Heart left ventricle (tissue), 16 donors: ENCODE measurements at regions not wholly inside any gene's neighbourhood (a gene's known extent, or its start where the extent isn't known, plus 50 kb on each side); places are given as distances from the start of the nearest gene placed in this dataset.

Experiments used
- ATAC-seq, 4 donors: fragments of 200-7000 bp; cut with Tn5 transposase; one replicate each; pipeline ENCODE4 v1.9.1; 2020 to 2022; ENCODE audit warnings: moderate library complexity in 4 of 4, mild to moderate bottlenecking in 3 of 4, moderate number of reproducible peaks in 1 of 4
- DNase-seq, 5 donors: peaks; one replicate each; pipeline ENCODE4 v3.0.0-alpha.2; 2020
- H3K27ac ChIP-seq, 12 donors: fragments of 200-600 bp; sonication (generic) in 4 of 12; one replicate each; pipeline versions ENCODE4 v1.5.0 to v1.8.0; 2016 to 2022; ENCODE audit warnings: mild to moderate bottlenecking in 2 of 12
- H3K27me3 ChIP-seq, 9 donors: fragments of 200-600 bp; sonication (generic) in 2 of 9; one replicate each; pipeline versions ENCODE4 v1.5.1 to v1.8.0; 2016 to 2022; ENCODE audit warnings: mild to moderate bottlenecking in 3 of 9
- H3K36me3 ChIP-seq, 9 donors: fragments of 200-600 bp; sonication (generic) in 2 of 9; one replicate each; pipeline versions ENCODE4 v1.5.0 to v1.8.0; 2018 to 2022; ENCODE audit warnings: mild to moderate bottlenecking in 2 of 9
- H3K4me1 ChIP-seq, 12 donors: fragments of 200-600 bp; sonication (generic) in 4 of 12; one replicate each; pipeline versions ENCODE4 v1.5.0 to v1.8.0; 2016 to 2022; ENCODE audit warnings: mild to moderate bottlenecking in 3 of 12
- H3K4me3 ChIP-seq, 12 donors: fragments of 200-600 bp; sonication (generic) in 4 of 12; one replicate each; pipeline versions ENCODE4 v1.5.0 to v1.8.0; 2017 to 2022; ENCODE audit warnings: mild to moderate bottlenecking in 9 of 12, moderate library complexity in 4 of 12
- H3K9me3 ChIP-seq, 12 donors: fragments of 200-600 bp; sonication (generic) in 4 of 12; one replicate each; pipeline versions ENCODE4 v1.5.0 to v1.8.0; 2016 to 2022; ENCODE audit warnings: mild to moderate bottlenecking in 1 of 12
- POLR2A ChIP-seq, 2 donors: fragments of 450-650 bp; IDR thresholded peaks; one replicate each; pipeline ENCODE4 v1.6.1; 2017; ENCODE audit warnings: antibody characterized with exemption in 2 of 2, mild to moderate bottlenecking in 2 of 2, moderate library complexity in 2 of 2
- WGBS, 4 donors: extraction: QIAGEN DNeasy Blood & Tissue Kit in 2 of 4; methylation state at CpG; one replicate each; pipeline versions ENCODE4 v1.1.5 to v1.1.7; 2013 to 2018; 5-methylcytosine and 5-hydroxymethylcytosine counted together
- intact Hi-C, 10 donors: fragments of 100-400 bp; cut with DNase I; formaldehyde crosslinking; loops; one replicate each; pipeline versions ENCODE4 v1.11.1 to v1.14.2; 2022
- TF ChIP-seq, protein P1 (sequence below), 12 donors: fragments of 200-600 bp; sonication (generic) in 4 of 12; IDR thresholded peaks; one replicate each; pipeline versions ENCODE4 v1.5.0 to v1.8.0; 2018 to 2022; ENCODE audit warnings: antibody characterized with exemption in 12 of 12, mild to moderate bottlenecking in 5 of 12
- donor health status: ischemic (EF 13 %, LVEDD 7.1; RV severe dilation, severe dysfunction).
- donor health status: healthy with polysubstance abuse.
- donor health status: DM: no; HTN: yes; CAD: no.
- donor health status: DM: no; HTN: no; CAD: no.
- donor health status: ischemic (EF 25% LVEDD 6.9; RV normal size, moderate dysfunction).
- donor health status: ischemic (EF 25% LVEDD 5.7; RV mildly dilated, moderate dysfunction).
- donor health status: healthy.
- donor health status: DM: yes; HTN: yes; CAD: no.
- donor health status: ischemic (EF 35%, LVEDD 5.7; RV mildly dilated, moderate dysfunction).
- donor health status: nonischemic (EF 11% LVEDD 7.7; RV severe dilation, severe dysfunction).
- donor health status: DM: yes; HTN: yes; CAD: no.
- donor health status: PGD.
- donor health status: ischemic (EF 29% LVEDD 5.4; RV normal size, mild dysfunction).
- donor health status: nonischemic (EF 23%, LVEDD 6.1; RV moderate dilation, normal function).

DNA sequence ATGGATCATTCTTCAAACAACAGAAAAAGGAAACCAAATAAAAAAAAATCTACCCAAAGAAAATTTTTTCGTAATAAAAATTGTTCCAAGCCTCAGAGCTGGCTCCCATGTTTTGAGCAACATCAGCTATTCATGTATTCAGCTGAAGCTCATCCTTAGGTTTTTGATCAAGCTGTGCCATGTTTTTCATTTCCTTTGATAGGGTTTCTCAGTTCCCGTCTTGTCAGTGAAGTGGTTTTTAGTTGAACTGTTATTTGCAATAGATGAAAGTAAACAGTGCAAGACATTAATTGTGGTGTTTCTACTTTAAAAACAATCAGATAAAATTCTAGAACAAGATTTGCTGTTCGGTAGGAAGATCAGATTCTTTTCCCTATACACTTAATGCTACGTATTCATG is 55.4 kb upstream of the SPTSSB start:
- Histone ChIP-seq H3K36me3 (no peaks in the 10 kb centered on the region), H3K27me3 (no peaks in the 10 kb centered on the region), H3K27ac (no peak overlapping the region), H3K4me3 (no peak overlapping the region), H3K4me1 (peaks cover 0 to 7% (median 0%) of the 10 kb centered on the region in 12 donors), H3K9me3 (no peaks in the 10 kb centered on the region)
- intact Hi-C loops, result loop anchor here in 4 of 10 donors (10.0 kb wide), 4 partner anchors 472 to 722 kb away; no protein-coding TSS in a partner anchor
- DNase-seq (no peak), ATAC-seq (no peak)
- WGBS, 4 donors, result 70 to 73% (median 71%) methylated on average over 4 of the region's 4 CpGs
- no peak for TF ChIP-seq POLR2A (IDR thresholded peaks at IDR 0.05)
- TF ChIP-seq, protein P1, sequence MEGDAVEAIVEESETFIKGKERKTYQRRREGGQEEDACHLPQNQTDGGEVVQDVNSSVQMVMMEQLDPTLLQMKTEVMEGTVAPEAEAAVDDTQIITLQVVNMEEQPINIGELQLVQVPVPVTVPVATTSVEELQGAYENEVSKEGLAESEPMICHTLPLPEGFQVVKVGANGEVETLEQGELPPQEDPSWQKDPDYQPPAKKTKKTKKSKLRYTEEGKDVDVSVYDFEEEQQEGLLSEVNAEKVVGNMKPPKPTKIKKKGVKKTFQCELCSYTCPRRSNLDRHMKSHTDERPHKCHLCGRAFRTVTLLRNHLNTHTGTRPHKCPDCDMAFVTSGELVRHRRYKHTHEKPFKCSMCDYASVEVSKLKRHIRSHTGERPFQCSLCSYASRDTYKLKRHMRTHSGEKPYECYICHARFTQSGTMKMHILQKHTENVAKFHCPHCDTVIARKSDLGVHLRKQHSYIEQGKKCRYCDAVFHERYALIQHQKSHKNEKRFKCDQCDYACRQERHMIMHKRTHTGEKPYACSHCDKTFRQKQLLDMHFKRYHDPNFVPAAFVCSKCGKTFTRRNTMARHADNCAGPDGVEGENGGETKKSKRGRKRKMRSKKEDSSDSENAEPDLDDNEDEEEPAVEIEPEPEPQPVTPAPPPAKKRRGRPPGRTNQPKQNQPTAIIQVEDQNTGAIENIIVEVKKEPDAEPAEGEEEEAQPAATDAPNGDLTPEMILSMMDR (IDR thresholded peaks at IDR 0.05), result no peak

- no peaks in the 10 kb centered on the region for H3K9me3 ChIP-seq
- intact Hi-C loops, result loop anchor here in 8 of 10 donors (2.0 to 10.0 kb wide), 9 partner anchors 147 to 719 kb away; no protein-coding TSS in a partner anchor
- H3K36me3 ChIP-seq, result no peaks in the 10 kb centered on the region
- DNase-seq (no peak), ATAC-seq (peak in 2 of 4 donors; percentile 44 to 63)
- WGBS, 4 donors, result 55 to 59% (median 58%) methylated on average over 5 of the region's 5 CpGs
- no peaks in the 10 kb centered on the region for H3K27me3 ChIP-seq
- no peak overlapping the region for H3K27ac ChIP-seq
- H3K4me1 ChIP-seq, result peaks cover 0 to 7% (median 0%) of the 10 kb centered on the region in 12 donors
- H3K4me3 ChIP-seq, result no peak overlapping the region
- TF ChIP-seq, protein P1 (IDR thresholded peaks at IDR 0.05), result peak; percentile 68 to 90 (median 74)
- TF ChIP-seq POLR2A (IDR thresholded peaks at IDR 0.05), result no peak
Observed at GRCh38 chr3:161423911-161424522, 52.7 kb upstream of the SPTSSB start.

GRCh38 chr3:161422171-161422700 is 50.9 kb upstream of the SPTSSB start:
- Histone ChIP-seq H3K4me1 (peaks cover 0 to 7% (median 0%) of the 10 kb centered on the region in 12 donors), H3K27me3 (no peaks in the 10 kb centered on the region), H3K9me3 (no peaks in the 10 kb centered on the region), H3K4me3 (no peak overlapping the region), H3K36me3 (no peaks in the 10 kb centered on the region), H3K27ac (no peak overlapping the region)
- WGBS, 4 donors, result 73 to 83% (median 80%) methylated on average over 2 of the region's 2 CpGs
- DNase-seq (no peak), ATAC-seq (no peak)
- TF ChIP-seq, protein P1 (IDR thresholded peaks at IDR 0.05), result no peak
- no peak for TF ChIP-seq POLR2A (IDR thresholded peaks at IDR 0.05)
- intact Hi-C loops, result loop anchor here in 8 of 10 donors (1.0 to 10.0 kb wide), 10 partner anchors 145 to 717 kb away; no protein-coding TSS in a partner anchor
